Activated naive CD4-positive, alpha-beta T cell treated with anti-CD3 and anti-CD28 coated beads for 36 hours (primary cell): ENCODE measurements at regions not wholly inside any gene's neighbourhood (a gene's known extent, or its start where the extent isn't known, plus 50 kb on each side); places are given as distances from the start of the nearest gene placed in this dataset.
"Not testable (repeated sequence)": the region's sequence is repeated elsewhere in the genome, so short reads cannot be mapped to it uniquely, and the experiment has no call there.

Source experiments
- CTCF ChIA-PET: fragments of 350-600 bp; sonication (Branson Sonifier 250); formaldehyde crosslinking; loops from one replicate; lab custom pipeline; 2021; ENCODE audit warnings: antibody characterized with exemption; lab: Charles Lee
- DNase-seq: peaks from one replicate; pipeline ENCODE4 v3.0.0-alpha.2; 2020
- H3K27ac Mint-ChIP-seq: one replicate; pipeline ENCODE4 v1.8.0; 2021; ENCODE audit warnings: mild to moderate bottlenecking, mixed read lengths
- H3K27me3 Mint-ChIP-seq: one replicate; pipeline ENCODE4 v1.8.0; 2021; ENCODE audit warnings: low read depth, mixed read lengths
- H3K36me3 Mint-ChIP-seq: one replicate; pipeline ENCODE4 v1.8.0; 2021; ENCODE audit warnings: low read depth, mixed read lengths
- H3K4me1 Mint-ChIP-seq: one replicate; pipeline ENCODE4 v1.8.0; 2021; ENCODE audit warnings: low read depth, mixed read lengths
- H3K4me3 Mint-ChIP-seq: one replicate; pipeline ENCODE4 v1.8.0; 2021; ENCODE audit warnings: mild to moderate bottlenecking, moderate library complexity, mixed read lengths
- H3K9me3 Mint-ChIP-seq: one replicate; pipeline ENCODE4 v1.8.0; 2021; ENCODE audit warnings: mixed read lengths
- intact Hi-C: fragments of 100-400 bp; cut with micrococcal nuclease; formaldehyde crosslinking; loops from one replicate; pipeline ENCODE4 v1.15.1; 2023

- no peak overlapping the region for H3K4me3 Mint-ChIP-seq
Measured at GRCh38 chr13:54999399-54999907, 1970.8 kb downstream of the OLFM4 start.

GRCh38 chr13:55000043-55000442, 1971.4 kb downstream of the OLFM4 start:
- Mint-ChIP-seq H3K27me3 (no peaks in the 10 kb centered on the region), H3K27ac (no peak overlapping the region), H3K4me1 (no peaks in the 10 kb centered on the region), H3K36me3 (no peaks in the 10 kb centered on the region), H3K4me3 (no peak overlapping the region), H3K9me3 (peaks cover 5% of the 10 kb centered on the region)
- intact Hi-C loops, result no loop called here
- CTCF ChIA-PET, result no interaction called here
- DNase-seq, result no peak

More at GRCh38 chr13:54999399-54999907, 1970.8 kb downstream of the OLFM4 start:
- H3K9me3 Mint-ChIP-seq, result peaks cover 5% of the 10 kb centered on the region
- intact Hi-C loops, result no loop called here
- H3K4me1 Mint-ChIP-seq, result no peaks in the 10 kb centered on the region
- CTCF ChIA-PET, result no interaction called here
- DNase-seq, result no peak
- H3K27me3 Mint-ChIP-seq, result no peaks in the 10 kb centered on the region
- H3K27ac Mint-ChIP-seq, result no peak overlapping the region
- H3K36me3 Mint-ChIP-seq, result no peaks in the 10 kb centered on the region

- no peak for DNase-seq
- Mint-ChIP-seq H3K36me3 (no peaks in the 10 kb centered on the region), H3K4me3 (no peak overlapping the region), H3K9me3 (peaks cover 6% of the 10 kb centered on the region), H3K27me3 (no peaks in the 10 kb centered on the region), H3K4me1 (no peaks in the 10 kb centered on the region), H3K27ac (no peak overlapping the region)
- CTCF ChIA-PET, result no interaction called here
- intact Hi-C loops, result no loop called here
Measured at GRCh38 chr13:55000844-55001243, 1972.2 kb downstream of the OLFM4 start.

- H3K36me3 Mint-ChIP-seq, result no peaks in the 10 kb centered on the region
- H3K27me3 Mint-ChIP-seq, result no peaks in the 10 kb centered on the region
- intact Hi-C loops, result no loop called here
- DNase-seq, result no peak
- no peak overlapping the region for H3K4me3 Mint-ChIP-seq
- H3K9me3 Mint-ChIP-seq, result peaks cover 12% of the 10 kb centered on the region
- H3K4me1 Mint-ChIP-seq, result no peaks in the 10 kb centered on the region
- CTCF ChIA-PET, result no interaction called here
- no peak overlapping the region for H3K27ac Mint-ChIP-seq
Measured at GRCh38 chr13:55001881-55002280, 1973.3 kb downstream of the OLFM4 start.

- CTCF ChIA-PET, result no interaction called here
- no peak overlapping the region for H3K4me3 Mint-ChIP-seq
- H3K4me1 Mint-ChIP-seq, result no peaks in the 10 kb centered on the region
- DNase-seq, result no peak
- H3K27ac Mint-ChIP-seq, result no peak overlapping the region
- peaks cover 18% of the 10 kb centered on the region for H3K9me3 Mint-ChIP-seq
- H3K36me3 Mint-ChIP-seq, result no peaks in the 10 kb centered on the region
- intact Hi-C loops, result no loop called here
- no peaks in the 10 kb centered on the region for H3K27me3 Mint-ChIP-seq
Measured at GRCh38 chr13:55007681-55008080, 1979.1 kb downstream of the OLFM4 start.

GRCh38 chr13:55013051-55013450, 1984.4 kb downstream of the OLFM4 start:
- Mint-ChIP-seq H3K27ac (no peak overlapping the region), H3K27me3 (no peaks in the 10 kb centered on the region), H3K4me3 (no peak overlapping the region), H3K36me3 (no peaks in the 10 kb centered on the region), H3K9me3 (peaks cover 10% of the 10 kb centered on the region), H3K4me1 (no peaks in the 10 kb centered on the region)
- CTCF ChIA-PET, result no interaction called here
- no peak for DNase-seq
- intact Hi-C loops, result no loop called here

GRCh38 chr13:55029280-55029679, 2000.7 kb downstream of the OLFM4 start:
- no peak overlapping the region for H3K27ac Mint-ChIP-seq
- no peak for DNase-seq
- no peaks in the 10 kb centered on the region for H3K4me1 Mint-ChIP-seq
- no peaks in the 10 kb centered on the region for H3K36me3 Mint-ChIP-seq
- no peaks in the 10 kb centered on the region for H3K27me3 Mint-ChIP-seq
- no peak overlapping the region for H3K4me3 Mint-ChIP-seq
- intact Hi-C loops, result no loop called here
- CTCF ChIA-PET, result no interaction called here
- H3K9me3 Mint-ChIP-seq, result peaks cover 12% of the 10 kb centered on the region

GRCh38 chr13:55038230-55038629, 2009.6 kb downstream of the OLFM4 start:
- CTCF ChIA-PET, result no interaction called here
- intact Hi-C loops, result no loop called here
- Mint-ChIP-seq H3K4me3 (no peak overlapping the region), H3K9me3 (peaks cover 9% of the 10 kb centered on the region), H3K4me1 (no peaks in the 10 kb centered on the region), H3K27ac (no peak overlapping the region), H3K27me3 (no peaks in the 10 kb centered on the region), H3K36me3 (no peaks in the 10 kb centered on the region)
- no peak for DNase-seq

GRCh38 chr13:55053891-55054550, 2025.4 kb downstream of the OLFM4 start:
- intact Hi-C loops, H3K27ac Mint-ChIP-seq, CTCF ChIA-PET, H3K4me3 Mint-ChIP-seq, H3K4me1 Mint-ChIP-seq, DNase-seq, H3K27me3 Mint-ChIP-seq, H3K36me3 Mint-ChIP-seq: not testable (repeated sequence)
- H3K9me3 Mint-ChIP-seq, result peaks cover 14% of the 10 kb centered on the region

- H3K27me3 Mint-ChIP-seq, H3K4me1 Mint-ChIP-seq, H3K27ac Mint-ChIP-seq, intact Hi-C loops, H3K4me3 Mint-ChIP-seq, DNase-seq, CTCF ChIA-PET, H3K36me3 Mint-ChIP-seq: not testable (repeated sequence)
- H3K9me3 Mint-ChIP-seq, result peaks cover 11% of the 10 kb centered on the region
Measured at GRCh38 chr13:55055666-55056065, 2027.1 kb downstream of the OLFM4 start.

- CTCF ChIA-PET, result no interaction called here
- Mint-ChIP-seq H3K4me1 (no peaks in the 10 kb centered on the region), H3K36me3 (no peaks in the 10 kb centered on the region), H3K27ac (no peak overlapping the region), H3K4me3 (no peak overlapping the region), H3K27me3 (no peaks in the 10 kb centered on the region), H3K9me3 (peaks cover 5% of the 10 kb centered on the region)
- no peak for DNase-seq
- intact Hi-C loops, result no loop called here
Measured at GRCh38 chr13:55062662-55063061, 2034.0 kb downstream of the OLFM4 start.

- CTCF ChIA-PET, result no interaction called here
- no peak for DNase-seq
- H3K27me3 Mint-ChIP-seq, result no peaks in the 10 kb centered on the region
- intact Hi-C loops, result no loop called here
- no peak overlapping the region for H3K4me3 Mint-ChIP-seq
- no peak overlapping the region for H3K27ac Mint-ChIP-seq
- no peaks in the 10 kb centered on the region for H3K36me3 Mint-ChIP-seq
- H3K4me1 Mint-ChIP-seq, result no peaks in the 10 kb centered on the region
- no peaks in the 10 kb centered on the region for H3K9me3 Mint-ChIP-seq
Measured at GRCh38 chr13:55067946-55068345, 2039.3 kb downstream of the OLFM4 start.

GRCh38 chr13:55069746-55070145, 2041.1 kb downstream of the OLFM4 start:
- CTCF ChIA-PET, result no interaction called here
- no peaks in the 10 kb centered on the region for H3K9me3 Mint-ChIP-seq
- DNase-seq, result no peak
- no peaks in the 10 kb centered on the region for H3K4me1 Mint-ChIP-seq
- no peak overlapping the region for H3K4me3 Mint-ChIP-seq
- H3K27me3 Mint-ChIP-seq, result no peaks in the 10 kb centered on the region
- no peak overlapping the region for H3K27ac Mint-ChIP-seq
- no peaks in the 10 kb centered on the region for H3K36me3 Mint-ChIP-seq
- intact Hi-C loops, result no loop called here
